Gastrocnemius medialis (tissue), 4 donors: ENCODE measurements at regions not wholly inside any gene's neighbourhood (a gene's known extent, or its start where the extent isn't known, plus 50 kb on each side); places are given as distances from the start of the nearest gene placed in this dataset.

Experiments
- POLR2A ChIP-seq, 2 donors: fragments of 450-650 bp; IDR thresholded peaks; one replicate each; pipeline ENCODE4 v1.6.1; 2017; ENCODE audit warnings: antibody characterized with exemption in 2 of 2, mild to moderate bottlenecking in 2 of 2, moderate library complexity in 2 of 2
- TF ChIP-seq, protein P1 (sequence below), 5 experiments: fragments of 450-650 bp in 3 of 5; fragments of 200-600 bp in 2 of 5; sonication (generic) in 2 of 5; IDR thresholded peaks in 4 of 5; conservative IDR thresholded peaks in 1 of 5; 1 replicate in 4 of 5; 2 replicates in 1 of 5; pipeline ENCODE4 v1.5.1; 2016 to 2019; ENCODE audit warnings: antibody characterized with exemption in 5 of 5, mild to moderate bottlenecking in 3 of 5, moderate library complexity in 3 of 5

DNA sequence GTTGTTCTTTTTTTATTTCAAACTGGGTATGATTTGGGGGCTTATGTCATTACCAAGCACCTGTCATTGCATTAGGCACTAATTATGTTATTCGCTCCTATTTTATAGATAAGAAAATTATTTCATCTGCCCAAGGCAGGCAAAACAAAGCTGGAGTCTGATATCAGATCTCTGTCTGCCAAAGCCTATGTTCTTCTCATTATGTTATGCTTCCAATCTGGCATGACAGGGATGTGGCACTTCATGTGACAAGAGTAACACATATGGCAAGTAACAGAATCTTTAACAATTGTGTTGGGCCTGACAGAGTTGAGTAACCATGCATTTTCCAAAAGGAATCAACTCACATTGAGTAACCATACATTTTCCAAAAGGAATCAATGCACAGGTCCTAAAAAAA is 61.2 kb upstream of the TOM1L1 start:
- TF ChIP-seq, protein P1, sequence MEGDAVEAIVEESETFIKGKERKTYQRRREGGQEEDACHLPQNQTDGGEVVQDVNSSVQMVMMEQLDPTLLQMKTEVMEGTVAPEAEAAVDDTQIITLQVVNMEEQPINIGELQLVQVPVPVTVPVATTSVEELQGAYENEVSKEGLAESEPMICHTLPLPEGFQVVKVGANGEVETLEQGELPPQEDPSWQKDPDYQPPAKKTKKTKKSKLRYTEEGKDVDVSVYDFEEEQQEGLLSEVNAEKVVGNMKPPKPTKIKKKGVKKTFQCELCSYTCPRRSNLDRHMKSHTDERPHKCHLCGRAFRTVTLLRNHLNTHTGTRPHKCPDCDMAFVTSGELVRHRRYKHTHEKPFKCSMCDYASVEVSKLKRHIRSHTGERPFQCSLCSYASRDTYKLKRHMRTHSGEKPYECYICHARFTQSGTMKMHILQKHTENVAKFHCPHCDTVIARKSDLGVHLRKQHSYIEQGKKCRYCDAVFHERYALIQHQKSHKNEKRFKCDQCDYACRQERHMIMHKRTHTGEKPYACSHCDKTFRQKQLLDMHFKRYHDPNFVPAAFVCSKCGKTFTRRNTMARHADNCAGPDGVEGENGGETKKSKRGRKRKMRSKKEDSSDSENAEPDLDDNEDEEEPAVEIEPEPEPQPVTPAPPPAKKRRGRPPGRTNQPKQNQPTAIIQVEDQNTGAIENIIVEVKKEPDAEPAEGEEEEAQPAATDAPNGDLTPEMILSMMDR (IDR thresholded peaks at IDR 0.05 in 4 of 5, conservative IDR thresholded peaks at IDR 0.05 in 1 of 5): no peak
- TF ChIP-seq POLR2A (IDR thresholded peaks at IDR 0.05): no peak
